Ecto neural progenitor cell (in vitro differentiated cells): ENCODE measurements at regions not wholly inside any gene's neighbourhood (a gene's known extent, or its start where the extent isn't known, plus 50 kb on each side); places are given as distances from the start of the nearest gene placed in this dataset.

Source experiments
- DNase-seq: peaks from one replicate; pipeline ENCODE4 v3.0.0-alpha.2; 2018; ENCODE audit warnings: low spot score

- DNase-seq: no peak
These were observed 154.2 kb upstream of the IRX6 start for GRCh38 chr16:55169780-55170179.

GRCh38 chr16:55171241-55171640, 152.8 kb upstream of the IRX6 start:
- DNase-seq: no peak

GRCh38 chr16:55175389-55175788, 148.6 kb upstream of the IRX6 start:
- DNase-seq: no peak

- DNase-seq: no peak
These were observed 147.1 kb upstream of the IRX6 start for GRCh38 chr16:55176901-55177300.

- DNase-seq: no peak
These were observed 144.6 kb upstream of the IRX6 start for GRCh38 chr16:55179411-55179810.

GRCh38 chr16:55179852-55180585, 144.0 kb upstream of the IRX6 start:
- DNase-seq: peak; percentile 54

GRCh38 chr16:55184052-55184451, 140.0 kb upstream of the IRX6 start:
- peak; percentile 55 for DNase-seq

- DNase-seq: no peak
These were observed 139.4 kb upstream of the IRX6 start for GRCh38 chr16:55184619-55185018.

GRCh38 chr16:55189224-55189623, 134.8 kb upstream of the IRX6 start:
- DNase-seq: no peak

GRCh38 chr16:55189682-55190636, 134.0 kb upstream of the IRX6 start:
- DNase-seq: no peak

- DNase-seq: no peak
These were observed 131.3 kb upstream of the IRX6 start for GRCh38 chr16:55192734-55193133.

GRCh38 chr16:55203570-55203969, 120.4 kb upstream of the IRX6 start:
- DNase-seq: no peak

- DNase-seq: no peak
These were observed 119.9 kb upstream of the IRX6 start for GRCh38 chr16:55204069-55204468.

- no peak for DNase-seq
These were observed 119.1 kb upstream of the IRX6 start for GRCh38 chr16:55204923-55205322.

GRCh38 chr16:55207693-55208428, 116.1 kb upstream of the IRX6 start:
- DNase-seq: no peak

- DNase-seq: no peak
These were observed 114.4 kb upstream of the IRX6 start for GRCh38 chr16:55209626-55210025.

- DNase-seq: no peak
These were observed 111.2 kb upstream of the IRX6 start for GRCh38 chr16:55212791-55213190.

GRCh38 chr16:55214412-55214811, 109.6 kb upstream of the IRX6 start:
- DNase-seq: no peak

GRCh38 chr16:55214974-55215494, 109.0 kb upstream of the IRX6 start:
- DNase-seq: no peak

GRCh38 chr16:55217392-55217791, 106.6 kb upstream of the IRX6 start:
- DNase-seq: no peak

GRCh38 chr16:55221836-55222235, 102.2 kb upstream of the IRX6 start:
- DNase-seq: no peak

GRCh38 chr16:55222486-55222885, 101.5 kb upstream of the IRX6 start:
- DNase-seq: no peak
